HG03103 (cell line): ENCODE measurements at regions not wholly inside any gene's neighbourhood (a gene's known extent, or its start where the extent isn't known, plus 50 kb on each side); places are given as distances from the start of the nearest gene placed in this dataset.
"Not testable (repeated sequence)": the region's sequence is repeated elsewhere in the genome, so short reads cannot be mapped to it uniquely, and the experiment has no call there.

Experiments used
- ATAC-seq: cut with Tn5 transposase; IDR thresholded peaks from one replicate; pipeline ENCODE4 v1.9.1; 2021; ENCODE audit warnings: low read depth; ENCODE audit not compliant: unreplicated experiment

GRCh38 chr5:83001796-83002381, 75.3 kb downstream of the TMEM167A start:
- no peak for ATAC-seq

GRCh38 chr5:83000922-83001321, 76.3 kb downstream of the TMEM167A start:
- no peak for ATAC-seq

DNA sequence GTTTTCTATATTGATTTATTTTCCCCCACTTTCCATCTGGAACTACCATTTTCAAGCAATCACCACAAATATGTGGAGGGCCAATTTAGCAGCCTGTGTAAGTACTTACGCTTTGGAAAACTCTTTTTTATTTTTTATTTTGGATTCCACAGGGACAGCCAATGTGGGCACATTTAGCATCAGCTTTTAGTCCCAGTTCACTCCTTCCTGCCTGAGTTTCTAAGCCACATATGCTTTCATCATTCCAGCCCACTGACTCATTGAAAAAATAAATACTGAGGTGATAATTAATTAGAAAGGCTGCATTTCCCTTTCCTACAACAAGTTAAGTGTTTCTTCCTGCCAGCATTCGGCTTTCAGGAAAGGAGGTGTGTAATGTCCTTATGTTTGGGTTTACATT, 76.8 kb downstream of the TMEM167A start:
- ATAC-seq: no peak

DNA sequence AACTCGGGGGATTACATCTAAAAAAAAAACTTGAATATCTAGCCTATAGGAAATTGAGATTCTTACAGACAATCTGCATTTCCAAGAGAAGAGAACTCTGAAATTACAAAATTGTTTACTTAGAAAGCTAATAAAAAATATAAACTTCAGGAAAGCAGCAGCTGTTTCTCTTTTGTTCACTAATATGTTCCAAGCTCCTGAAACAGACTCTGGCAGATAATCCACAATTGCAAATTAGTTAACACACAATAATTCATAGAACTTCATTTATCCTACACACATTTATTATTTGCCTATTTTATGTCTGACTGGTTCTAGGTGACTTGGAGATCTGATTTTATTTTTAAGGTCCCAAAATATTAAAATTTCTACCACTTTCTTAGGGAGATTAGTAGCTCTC, 83.8 kb downstream of the TMEM167A start:
- ATAC-seq: no peak

- ATAC-seq: no peak
Observed at GRCh38 chr5:82992646-82993045, 84.5 kb downstream of the TMEM167A start.

GRCh38 chr5:82991678-82992323, 85.4 kb downstream of the TMEM167A start:
- no peak for ATAC-seq

- ATAC-seq: no peak
Observed at GRCh38 chr5:82991059-82991458, 86.1 kb downstream of the TMEM167A start.

- no peak for ATAC-seq
Observed at GRCh38 chr5:82987188-82987587, 90.0 kb downstream of the TMEM167A start.

GRCh38 chr5:82986404-82986803, 90.8 kb downstream of the TMEM167A start:
- no peak for ATAC-seq

DNA sequence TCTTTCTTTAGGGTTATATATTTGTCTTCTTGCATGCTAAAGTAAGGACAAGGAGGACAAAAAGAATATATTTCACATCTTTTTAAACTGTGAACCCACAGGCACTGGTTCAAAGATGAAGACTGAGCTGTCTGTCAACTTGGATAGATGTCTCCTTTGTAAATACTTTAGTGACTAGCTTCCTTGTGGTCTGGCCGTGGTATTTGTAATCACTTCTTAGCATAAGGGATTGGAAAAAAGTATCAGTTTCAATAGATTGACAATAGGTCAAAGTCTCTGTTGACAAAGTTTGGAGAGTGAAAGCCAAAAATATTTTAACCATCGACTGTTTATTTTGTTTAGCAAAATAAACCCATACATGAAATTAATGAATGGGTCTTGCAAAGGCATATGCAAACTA, 91.4 kb downstream of the TMEM167A start:
- ATAC-seq: no peak

DNA sequence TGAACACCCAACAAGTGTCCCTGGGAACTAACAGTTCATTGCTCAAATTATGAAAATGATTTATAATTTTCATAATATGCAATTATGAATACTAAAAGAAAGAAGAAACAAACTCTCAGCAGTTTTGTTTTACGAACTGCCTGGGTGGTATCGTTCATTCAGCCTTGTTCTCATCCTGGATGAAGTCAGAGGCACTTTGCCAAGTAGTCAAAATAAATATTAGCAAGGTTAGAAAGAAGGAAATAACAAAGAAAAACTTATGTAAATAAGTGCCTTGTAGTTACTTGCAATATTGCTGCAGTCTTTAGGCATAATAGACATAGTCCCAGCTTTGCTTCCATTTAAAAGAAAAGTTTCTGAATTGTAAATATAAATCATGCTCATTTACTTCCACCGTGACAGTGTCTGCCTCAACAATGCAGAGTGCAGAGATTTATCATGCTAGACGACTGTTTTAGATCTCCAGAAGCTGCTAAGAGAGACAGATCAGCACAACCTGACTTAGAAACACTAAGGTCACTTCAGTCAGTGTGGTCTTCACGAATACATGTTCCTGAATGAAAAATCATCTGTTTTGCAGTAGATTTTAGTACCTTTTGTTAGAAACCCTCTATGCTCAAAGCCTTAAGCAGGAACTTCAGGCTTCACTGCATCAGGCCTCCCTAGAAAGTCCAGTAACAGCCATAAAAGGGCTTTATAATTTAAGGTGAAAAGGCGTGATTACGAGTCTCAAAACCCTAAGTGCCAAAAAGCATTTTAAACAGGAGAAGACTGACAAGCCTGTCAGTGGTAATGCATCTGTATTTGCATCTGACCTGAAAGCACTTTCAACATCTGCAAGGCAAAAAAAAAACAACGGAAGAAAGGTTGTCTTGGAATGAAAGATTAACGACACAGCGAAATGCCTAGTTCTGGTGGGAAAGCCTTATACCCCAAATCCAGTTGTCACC, 92.1 kb downstream of the TMEM167A start:
- ATAC-seq: no peak

DNA sequence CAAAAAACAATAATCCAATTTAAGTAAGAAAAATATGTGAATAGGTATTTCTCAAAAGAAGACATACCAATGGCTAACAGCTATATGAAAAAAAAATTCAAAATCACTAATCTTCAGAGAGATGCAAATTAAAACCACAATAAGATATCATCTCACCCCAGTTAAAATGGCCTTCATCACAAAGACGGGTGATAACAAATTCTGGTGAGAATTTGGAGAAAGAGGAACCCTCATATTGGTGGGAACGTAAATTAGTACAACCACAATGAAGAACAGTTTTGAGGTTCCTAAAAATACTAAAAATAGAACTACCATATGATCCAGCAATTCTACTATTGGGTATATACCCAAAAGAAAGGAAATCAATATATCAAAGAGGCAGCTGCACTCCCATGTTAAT, 94.3 kb downstream of the TMEM167A start:
- no peak for ATAC-seq

DNA sequence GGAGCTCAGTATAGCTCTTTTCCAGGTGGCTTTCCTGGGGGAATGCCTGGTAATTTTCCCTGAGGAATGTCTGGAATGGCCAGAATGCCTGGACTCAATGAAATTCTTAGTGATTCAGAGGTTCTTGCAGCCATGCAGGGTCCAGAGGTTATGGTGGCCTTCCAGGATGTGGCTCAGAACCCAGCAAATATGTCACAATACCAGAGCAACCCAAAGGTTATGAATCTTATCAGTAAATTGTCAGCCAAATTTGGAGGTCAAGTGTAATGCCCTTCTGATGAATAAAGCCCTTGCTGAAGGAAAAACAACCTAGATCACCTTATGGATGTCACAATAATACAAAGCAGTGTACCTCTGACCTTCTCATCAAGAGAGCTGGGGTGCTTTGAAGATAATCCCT, 100.3 kb downstream of the TMEM167A start:
- ATAC-seq: not testable (repeated sequence)

GRCh38 chr5:82975812-82976211, 101.4 kb downstream of the TMEM167A start:
- ATAC-seq: no peak

GRCh38 chr5:82975396-82975795, 101.8 kb downstream of the TMEM167A start:
- no peak for ATAC-seq

DNA sequence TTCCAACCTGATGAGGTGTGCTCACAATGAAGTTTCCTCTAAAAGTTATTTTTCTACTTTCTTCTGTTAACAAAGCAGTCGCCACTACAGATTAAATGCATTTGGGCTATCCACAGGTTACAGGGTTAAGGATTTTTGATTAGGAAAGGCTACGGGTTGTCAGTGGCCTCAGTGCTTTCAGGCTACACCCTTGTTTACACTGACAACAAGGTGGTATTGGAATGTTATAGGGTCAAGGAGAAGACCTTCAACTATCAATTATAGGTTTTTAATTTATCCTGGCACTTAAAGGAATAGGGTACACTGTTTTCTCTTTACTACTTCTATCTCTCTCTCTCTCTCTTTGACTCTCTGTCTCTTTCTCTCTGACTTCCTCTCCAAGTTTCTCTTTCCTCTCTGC, 102.8 kb downstream of the TMEM167A start:
- not testable (repeated sequence) for ATAC-seq

DNA sequence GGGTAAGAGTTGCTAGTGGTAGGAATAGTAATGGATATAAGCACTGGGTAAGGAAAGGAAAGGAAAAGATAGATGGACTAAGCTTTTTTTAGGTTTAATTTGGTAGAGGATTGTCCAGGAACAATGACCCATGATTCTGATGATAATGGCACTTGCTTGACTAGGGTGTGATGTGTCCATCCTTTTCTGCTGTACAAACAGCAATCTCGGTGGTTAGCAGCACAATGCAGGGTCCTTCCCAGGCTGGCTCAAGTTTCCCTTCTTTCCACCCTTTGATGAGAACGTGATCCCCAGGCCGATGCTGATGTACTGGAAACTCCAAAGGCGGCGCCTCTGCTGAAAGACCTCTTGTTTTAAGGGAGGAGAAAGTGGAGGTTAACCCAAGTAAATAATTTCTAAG, 105.3 kb downstream of the TMEM167A start:
- no peak for ATAC-seq

DNA sequence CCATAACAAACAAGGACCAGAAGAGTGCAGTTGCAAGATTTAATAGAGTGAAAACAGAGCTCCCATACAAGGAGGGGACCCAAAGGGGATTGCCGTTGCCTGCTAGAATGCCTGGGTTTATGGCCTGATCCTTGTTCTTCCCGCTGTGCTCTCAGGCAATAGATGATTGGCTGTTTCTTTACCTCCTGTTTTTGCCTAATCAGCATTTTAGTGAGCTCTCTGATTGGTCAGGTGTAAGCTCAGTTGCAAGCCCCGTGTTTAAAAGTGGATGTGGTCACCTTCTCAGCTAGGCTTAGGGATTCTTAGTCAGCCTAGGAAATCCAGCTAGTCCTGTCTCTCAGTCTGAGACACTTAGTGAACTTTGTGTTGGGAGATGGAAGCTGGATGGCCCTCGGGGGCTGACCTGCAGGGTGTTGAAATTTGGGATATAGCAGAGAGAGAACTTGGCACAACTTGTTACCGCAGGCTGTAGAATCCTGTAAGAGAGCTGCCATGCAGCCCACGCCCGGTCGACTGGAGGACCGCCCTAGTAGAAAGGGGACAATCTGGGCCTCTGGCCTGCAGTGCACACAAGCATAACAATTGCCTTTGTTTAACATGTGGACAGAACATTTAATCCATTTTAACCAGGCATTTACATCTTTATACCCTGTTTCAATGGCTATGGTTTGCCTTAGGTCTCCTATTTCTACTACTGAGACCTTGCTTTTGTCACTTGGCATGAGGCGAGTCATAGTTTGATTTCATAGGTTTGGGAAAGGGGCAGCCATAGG, 106.0 kb downstream of the TMEM167A start:
- not testable (repeated sequence) for ATAC-seq

- not testable (repeated sequence) for ATAC-seq
Observed at GRCh38 chr5:82969221-82969976, 107.8 kb downstream of the TMEM167A start.

DNA sequence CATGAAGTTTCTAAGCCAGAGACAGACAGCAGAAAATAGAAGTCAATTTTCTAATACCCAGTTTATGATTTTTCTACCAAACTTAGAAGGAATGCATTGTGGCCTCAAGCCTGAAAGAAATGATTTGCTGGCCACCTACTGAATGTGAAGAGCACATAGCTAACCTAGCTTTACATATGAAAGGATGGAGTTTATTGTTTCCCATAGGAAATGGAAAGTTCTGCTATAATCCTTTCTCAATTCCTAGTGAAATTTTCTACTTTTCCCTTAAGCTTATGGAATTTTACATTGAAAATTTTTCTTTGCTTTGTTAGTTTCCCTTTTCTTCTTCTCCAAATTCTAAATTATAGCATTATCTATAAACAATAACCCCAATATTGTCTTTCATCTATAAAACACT, 110.1 kb downstream of the TMEM167A start:
- no peak for ATAC-seq
